ENCODE measurements at regions not wholly inside any gene's neighbourhood (a gene's known extent, or its start where the extent isn't known, plus 50 kb on each side); places are given as distances from the start of the nearest gene placed in this dataset.

GRCh38 chr7:145489609-145490008 lies 627.0 kb upstream of the CNTNAP2 start:
- TF ChIP-seq ZBTB7A (IDR thresholded peaks at IDR 0.05; ENCODE audit: low read depth) (no peak), REST (IDR thresholded peaks at IDR 0.05; ENCODE audit: low read depth) (no peak), CREB1 (IDR thresholded peaks at IDR 0.05; ENCODE audit: low read depth) (no peak), RAD21 (IDR thresholded peaks at IDR 0.05; ENCODE audit: low read depth) (no peak), TAF1 (IDR thresholded peaks at IDR 0.05; ENCODE audit: low read depth) (no peak), YY1 (IDR thresholded peaks at IDR 0.05; ENCODE audit: low read depth) (no peak), TCF12 (IDR thresholded peaks at IDR 0.05; ENCODE audit: low read depth) (no peak), FOXM1 (IDR thresholded peaks at IDR 0.05; ENCODE audit: borderline replicate concordance, low read depth) (no peak), MAX (IDR thresholded peaks at IDR 0.05) (no peak), EP300 (IDR thresholded peaks at IDR 0.05; ENCODE audit: borderline replicate concordance) (no peak), TEAD4 (IDR thresholded peaks at IDR 0.05) (no peak), CEBPB (IDR thresholded peaks at IDR 0.05) (no peak), EGR1 (IDR thresholded peaks at IDR 0.05) (no peak)

Measured in Ishikawa (cell line).